ENCODE measurements at regions not wholly inside any gene's neighbourhood (a gene's known extent, or its start where the extent isn't known, plus 50 kb on each side); places are given as distances from the start of the nearest gene placed in this dataset.

- Histone ChIP-seq H3K9me3 (ENCODE audit: insufficient read depth in 2 of 2, low read depth in 1 of 2, low read length in 1 of 2) (peaks cover 4 to 14% of the 10 kb centered on the region in 2 experiments; a peak in 2 of 4 replicates), H3K14ac (ENCODE audit: insufficient read length) (no peak overlapping the region), H3K9ac (replicated peaks in 1 of 4; ENCODE audit: extremely low read depth in 1 of 4, low read depth in 3 of 4, low read length in 3 of 4) (no peak overlapping the region), H2BK15ac (ENCODE audit: low read length) (no peak overlapping the region), H2BK12ac (ENCODE audit: low read depth, low read length) (no peak overlapping the region), H3K18ac (ENCODE audit: extremely low read depth, low read length) (no peak overlapping the region), H3K4me3 (ENCODE audit: extremely low read depth in 1 of 4, insufficient read depth in 2 of 4, low read depth in 3 of 4, low read length in 4 of 4) (no peak overlapping the region), H2AK5ac (ENCODE audit: low read depth, low read length) (no peak overlapping the region), H3K4ac (replicated peaks; ENCODE audit: insufficient read length, low read depth, low read length) (no peak overlapping the region), H3K4me2 (ENCODE audit: insufficient read depth in 1 of 2, low read depth in 2 of 2, low read length in 2 of 2) (no peak overlapping the region), H3K79me1 (ENCODE audit: low read depth, low read length) (no peaks in the 10 kb centered on the region), H2BK20ac (ENCODE audit: low read length) (no peak overlapping the region), H3K27me3 (replicated peaks in 1 of 4; ENCODE audit: control insufficient read depth in 3 of 4, extremely low read depth in 1 of 4, insufficient read depth in 3 of 4, low read length in 3 of 4) (no peaks in the 10 kb centered on the region), H3K79me2 (ENCODE audit: control insufficient read depth in 1 of 2, insufficient read depth in 2 of 2, low read length in 2 of 2) (no peaks in the 10 kb centered on the region), H4K91ac (replicated peaks; ENCODE audit: insufficient read length, low read length) (no peak overlapping the region), H3K36me3 (ENCODE audit: control insufficient read depth in 2 of 4, insufficient read depth in 4 of 4, low read length in 3 of 4) (no peaks in the 10 kb centered on the region; a peak in 1 of 8 replicates), H2BK120ac (replicated peaks; ENCODE audit: low read depth, low read length) (no peak overlapping the region), H3K4me1 (replicated peaks in 1 of 4; ENCODE audit: control insufficient read depth in 3 of 4, insufficient read depth in 4 of 4, low read length in 3 of 4) (peaks cover 0 to 4% (median 0%) of the 10 kb centered on the region in 4 experiments; a peak in 1 of 7 replicates), H3K23me2 (ENCODE audit: low read depth, low read length) (no peaks in the 10 kb centered on the region), H3K23ac (ENCODE audit: insufficient read length) (no peak overlapping the region), H4K5ac (ENCODE audit: insufficient read length, low read depth, low read length) (no peak overlapping the region), H2BK5ac (ENCODE audit: low read depth, low read length) (no peak overlapping the region), H2AFZ (ENCODE audit: low read length) (0 out of 2 replicates have a peak overlapping the region, but pooled peaks have one; percentile 14), H3K27ac (ENCODE audit: low read depth, low read length) (no peak overlapping the region), H4K8ac (ENCODE audit: extremely low read depth, insufficient read depth, low read length) (no peak overlapping the region), H3K56ac (replicated peaks; ENCODE audit: insufficient read length, low read depth, low read length) (no peak overlapping the region), H4K20me1 (replicated peaks in 1 of 2; ENCODE audit: control insufficient read depth in 1 of 2, insufficient read depth in 2 of 2, low read length in 2 of 2) (no peaks in the 10 kb centered on the region)
- no peak for FAIRE-seq
- ChIA-PET CTCF (ENCODE audit: partially characterized antibody) (interaction anchor here (1.0 to 1.9 kb wide), 3 partner anchors 11 to 151 kb away, joined by 3 to 7 read pairs (median 4); no protein-coding TSS in a partner anchor), POLR2A (ENCODE audit: partially characterized antibody) (interaction anchor here (1.2 to 1.3 kb wide), 2 partner anchors 11 to 79 kb away, joined by 3 to 5 read pairs; partner anchors contain the start of gene NCOA3)
- no peak for DNase-seq (ENCODE audit: low read depth in 1 of 2, low spot score in 2 of 2)
- TF ChIP-seq RXRA (IDR thresholded peaks at IDR 0.05; ENCODE audit: insufficient read depth, low read depth, low read length) (no peak), POU5F1 (IDR thresholded peaks at IDR 0.05; ENCODE audit: low read depth, low read length) (no peak), YY1 (IDR thresholded peaks at IDR 0.05; ENCODE audit: low read depth, low read length) (no peak), RNF2 (IDR thresholded peaks at IDR 0.05; ENCODE audit: borderline replicate concordance, low read depth, low read length, missing control alignments, poor library complexity, severe bottlenecking) (no peak), TAF1 (IDR thresholded peaks at IDR 0.05; ENCODE audit: low read depth, low read length) (no peak), CREB1 (IDR thresholded peaks at IDR 0.05) (no peak), TCF12 (IDR thresholded peaks at IDR 0.05; ENCODE audit: low read depth, low read length) (no peak), BRCA1 (IDR thresholded peaks at IDR 0.05; ENCODE audit: low read depth, low read length) (no peak), KDM1A (IDR thresholded peaks at IDR 0.05; ENCODE audit: borderline replicate concordance, low read length) (no peak), USF2 (IDR thresholded peaks at IDR 0.05; ENCODE audit: low read length) (no peak), SAP30 (IDR thresholded peaks at IDR 0.05; ENCODE audit: insufficient read depth, insufficient replicate concordance, low read length) (no peak), TAF7 (optimal IDR thresholded peaks at IDR 0.05; ENCODE audit: borderline replicate concordance, low read depth, low read length) (no peak)
- WGBS, 2 experiments (ENCODE audit: extremely low coverage in 1 of 2, insufficient coverage in 1 of 2, insufficient read length in 1 of 2, insufficient replicate concordance in 2 of 2, low coverage in 1 of 2, low lambda C conversion rate in 2 of 2, missing lambda C conversion rate in 1 of 2): 89% methylated on average over 5 of the region's 5 CpGs; no CpG with 5 or more reads in 1 of the 2 experiments
Measured at GRCh38 chr20:47423586-47423985, 67.1 kb upstream of the ZMYND8 start.
